ENCODE measurements at regions not wholly inside any gene's neighbourhood (a gene's known extent, or its start where the extent isn't known, plus 50 kb on each side); places are given as distances from the start of the nearest gene placed in this dataset.

GRCh38 chr5:77843570-77844372, 67.6 kb upstream of the TBCA start:
- no peaks in the 10 kb centered on the region for H3K36me3 ChIP-seq (ENCODE audit: control insufficient read depth in 2 of 3, insufficient read depth in 3 of 3, low read length in 3 of 3)
- H3K27me3 Mint-ChIP-seq = peaks cover 51 to 84% (median 63%) of the 10 kb centered on the region in 5 donors
- H3K27me3 ChIP-seq (ENCODE audit: control insufficient read depth in 2 of 2, insufficient read depth in 2 of 2, low read length in 2 of 2) = peaks cover 0 to 7% of the 10 kb centered on the region in 2 donors
- no peak overlapping the region for H3K27ac ChIP-seq (ENCODE audit: low read depth, low read length)
- H3K9me3 ChIP-seq (ENCODE audit: control insufficient read depth in 2 of 3, low read length in 3 of 3) = no peaks in the 10 kb centered on the region
- peak overlapping the region; percentile 4 to 86 (median 76) for H3K4me3 Mint-ChIP-seq
- no peak overlapping the region for H3K27ac Mint-ChIP-seq
- ChIA-PET POLR2A (no interaction called here), CTCF (no interaction called here)
- DNase-seq (no peak), ATAC-seq (no peak)
- peak overlapping the region; percentile 39 for H3K4me3 ChIP-seq (ENCODE audit: low read length)
- H3K36me3 Mint-ChIP-seq = no peaks in the 10 kb centered on the region
- peaks cover 4 to 13% (median 9%) of the 10 kb centered on the region in 7 donors for H3K4me1 Mint-ChIP-seq
- peaks cover 0 to 2% (median 0%) of the 10 kb centered on the region in 11 donors for H3K9me3 Mint-ChIP-seq
- intact Hi-C loops (cut with micrococcal nuclease) = no loop called here
- no peaks in the 10 kb centered on the region for H3K4me1 ChIP-seq (ENCODE audit: control insufficient read depth in 2 of 2, insufficient read depth in 2 of 2, low read length in 2 of 2)

- peaks cover 4 to 13% (median 9%) of the 10 kb centered on the region in 7 donors for H3K4me1 Mint-ChIP-seq
- peaks cover 51 to 76% (median 52%) of the 10 kb centered on the region in 5 donors for H3K27me3 Mint-ChIP-seq
- H3K36me3 Mint-ChIP-seq = no peaks in the 10 kb centered on the region
- H3K4me3 Mint-ChIP-seq = no peak overlapping the region
- POLR2A ChIA-PET = no interaction called here
- Histone ChIP-seq H3K4me1 (ENCODE audit: control insufficient read depth in 2 of 2, insufficient read depth in 2 of 2, low read length in 2 of 2) (no peaks in the 10 kb centered on the region), H3K27ac (ENCODE audit: low read depth, low read length) (no peak overlapping the region), H3K27me3 (ENCODE audit: control insufficient read depth in 2 of 2, insufficient read depth in 2 of 2, low read length in 2 of 2) (peaks cover 0 to 7% of the 10 kb centered on the region in 2 donors), H3K4me3 (ENCODE audit: low read length) (no peak overlapping the region), H3K36me3 (ENCODE audit: control insufficient read depth in 2 of 3, insufficient read depth in 3 of 3, low read length in 3 of 3) (no peaks in the 10 kb centered on the region), H3K9me3 (ENCODE audit: control insufficient read depth in 2 of 3, low read length in 3 of 3) (no peaks in the 10 kb centered on the region)
- intact Hi-C loops (cut with micrococcal nuclease) = no loop called here
- no peak for DNase-seq
- ATAC-seq = no peak
- H3K27ac Mint-ChIP-seq = no peak overlapping the region
- CTCF ChIA-PET = no interaction called here
- H3K9me3 Mint-ChIP-seq = no peaks in the 10 kb centered on the region
Measured at GRCh38 chr5:77842243-77842642, 66.1 kb upstream of the TBCA start.

DNA sequence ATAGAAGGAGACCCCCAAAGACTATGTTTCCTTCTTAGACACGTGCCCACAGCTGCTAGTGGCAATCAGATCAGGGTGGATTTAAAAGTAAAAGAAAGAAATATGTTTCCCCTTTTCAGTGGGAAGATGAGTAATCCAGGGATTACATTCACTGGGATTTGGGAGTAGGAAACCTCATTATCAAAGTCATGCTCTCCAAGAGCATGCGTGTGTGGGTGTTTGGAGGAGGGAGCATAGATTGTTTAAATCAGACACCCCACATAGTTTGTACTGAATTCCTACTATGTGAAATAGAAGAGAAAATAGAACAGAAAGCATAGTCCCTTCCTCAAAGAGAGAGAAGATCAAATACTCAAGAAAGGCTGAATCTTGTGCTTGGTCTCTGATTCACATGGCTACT, 65.5 kb upstream of the TBCA start:
- ATAC-seq = no peak
- H3K27ac Mint-ChIP-seq = no peak overlapping the region
- CTCF ChIA-PET = no interaction called here
- H3K9me3 Mint-ChIP-seq = no peaks in the 10 kb centered on the region
- Histone ChIP-seq H3K27ac (ENCODE audit: low read depth, low read length) (no peak overlapping the region), H3K27me3 (ENCODE audit: control insufficient read depth in 2 of 2, insufficient read depth in 2 of 2, low read length in 2 of 2) (peaks cover 0 to 7% of the 10 kb centered on the region in 2 donors), H3K4me3 (ENCODE audit: low read length) (no peak overlapping the region), H3K4me1 (ENCODE audit: control insufficient read depth in 2 of 2, insufficient read depth in 2 of 2, low read length in 2 of 2) (no peaks in the 10 kb centered on the region), H3K36me3 (ENCODE audit: control insufficient read depth in 2 of 3, insufficient read depth in 3 of 3, low read length in 3 of 3) (no peaks in the 10 kb centered on the region), H3K9me3 (ENCODE audit: control insufficient read depth in 2 of 3, low read length in 3 of 3) (no peaks in the 10 kb centered on the region)
- peaks cover 44 to 74% (median 53%) of the 10 kb centered on the region in 5 donors for H3K27me3 Mint-ChIP-seq
- H3K4me3 Mint-ChIP-seq = no peak overlapping the region
- POLR2A ChIA-PET = no interaction called here
- DNase-seq = no peak
- intact Hi-C loops (cut with micrococcal nuclease) = no loop called here
- peaks cover 4 to 13% (median 9%) of the 10 kb centered on the region in 7 donors for H3K4me1 Mint-ChIP-seq
- no peaks in the 10 kb centered on the region for H3K36me3 Mint-ChIP-seq

GRCh38 chr5:77840930-77841329, 64.8 kb upstream of the TBCA start:
- Mint-ChIP-seq H3K27ac (no peak overlapping the region), H3K4me1 (peaks cover 4 to 13% (median 9%) of the 10 kb centered on the region in 7 donors), H3K27me3 (peaks cover 40 to 74% (median 51%) of the 10 kb centered on the region in 5 donors), H3K4me3 (no peak overlapping the region), H3K9me3 (no peaks in the 10 kb centered on the region), H3K36me3 (no peaks in the 10 kb centered on the region)
- Histone ChIP-seq H3K27ac (ENCODE audit: low read depth, low read length) (no peak overlapping the region), H3K27me3 (ENCODE audit: control insufficient read depth in 2 of 2, insufficient read depth in 2 of 2, low read length in 2 of 2) (peaks cover 0 to 7% of the 10 kb centered on the region in 2 donors), H3K9me3 (ENCODE audit: control insufficient read depth in 2 of 3, low read length in 3 of 3) (no peaks in the 10 kb centered on the region), H3K4me1 (ENCODE audit: control insufficient read depth in 2 of 2, insufficient read depth in 2 of 2, low read length in 2 of 2) (no peaks in the 10 kb centered on the region), H3K36me3 (ENCODE audit: control insufficient read depth in 2 of 3, insufficient read depth in 3 of 3, low read length in 3 of 3) (no peaks in the 10 kb centered on the region), H3K4me3 (ENCODE audit: low read length) (no peak overlapping the region)
- ATAC-seq (no peak), DNase-seq (no peak)
- CTCF ChIA-PET = no interaction called here
- intact Hi-C loops (cut with micrococcal nuclease) = no loop called here
- POLR2A ChIA-PET = no interaction called here

DNA sequence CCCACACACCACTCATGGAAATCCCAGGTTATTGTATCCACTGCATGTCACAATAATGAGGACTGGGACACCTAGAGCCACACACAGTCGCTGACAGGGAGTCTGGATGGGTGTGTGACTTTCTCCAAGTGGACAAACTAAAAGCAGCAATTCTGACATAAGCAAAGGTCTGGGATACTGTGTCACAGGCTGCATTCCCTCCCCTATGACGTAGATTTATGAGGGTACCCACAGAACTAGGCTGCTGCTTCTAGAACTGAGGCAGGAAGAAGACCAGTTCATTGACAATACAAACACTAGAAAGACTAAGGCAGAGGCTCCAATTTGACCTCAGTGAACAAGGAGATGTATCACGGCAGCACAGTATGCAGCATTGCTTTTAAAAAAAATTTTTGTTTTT, 63.6 kb upstream of the TBCA start:
- H3K4me1 Mint-ChIP-seq = peaks cover 4 to 6% (median 4%) of the 10 kb centered on the region in 7 donors
- Histone ChIP-seq H3K9me3 (ENCODE audit: control insufficient read depth in 2 of 3, low read length in 3 of 3) (no peaks in the 10 kb centered on the region), H3K27me3 (ENCODE audit: control insufficient read depth in 2 of 2, insufficient read depth in 2 of 2, low read length in 2 of 2) (peaks cover 0 to under 1% of the 10 kb centered on the region in 2 donors), H3K27ac (ENCODE audit: low read depth, low read length) (no peak overlapping the region), H3K4me3 (ENCODE audit: low read length) (no peak overlapping the region), H3K36me3 (ENCODE audit: control insufficient read depth in 2 of 3, insufficient read depth in 3 of 3, low read length in 3 of 3) (no peaks in the 10 kb centered on the region), H3K4me1 (ENCODE audit: control insufficient read depth in 2 of 2, insufficient read depth in 2 of 2, low read length in 2 of 2) (no peaks in the 10 kb centered on the region)
- ChIA-PET CTCF (no interaction called here), POLR2A (no interaction called here)
- ATAC-seq (no peak), DNase-seq (no peak)
- intact Hi-C loops (cut with micrococcal nuclease) = no loop called here
- no peaks in the 10 kb centered on the region for H3K36me3 Mint-ChIP-seq
- peaks cover 29 to 63% (median 42%) of the 10 kb centered on the region in 5 donors for H3K27me3 Mint-ChIP-seq
- H3K9me3 Mint-ChIP-seq = no peaks in the 10 kb centered on the region
- no peak overlapping the region for H3K27ac Mint-ChIP-seq
- no peak overlapping the region for H3K4me3 Mint-ChIP-seq

DNA sequence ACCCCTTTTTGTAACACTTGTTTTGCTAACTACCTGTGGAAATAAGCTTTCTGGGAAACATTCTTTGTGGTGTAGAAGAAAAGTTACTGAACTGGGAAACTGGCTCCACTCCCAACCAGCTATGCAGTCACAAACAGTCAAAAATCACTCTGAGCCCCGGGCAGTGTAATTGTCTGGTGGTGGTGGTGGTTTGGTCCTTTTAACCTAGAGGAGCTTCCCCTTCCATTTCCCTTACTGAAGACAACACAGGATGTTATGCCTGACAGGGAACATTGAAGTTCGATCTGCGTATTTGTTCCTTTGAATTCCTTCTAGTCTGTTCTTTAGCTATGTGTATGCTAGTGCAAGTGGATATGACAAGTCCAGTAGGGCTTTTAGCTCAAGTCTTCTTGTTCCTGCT, 56.8 kb upstream of the TBCA start:
- DNase-seq (no peak), ATAC-seq (no peak)
- H3K27me3 Mint-ChIP-seq = peaks cover 11 to 42% (median 31%) of the 10 kb centered on the region in 5 donors
- POLR2A ChIA-PET = no interaction called here
- Histone ChIP-seq H3K4me1 (ENCODE audit: control insufficient read depth in 2 of 2, insufficient read depth in 2 of 2, low read length in 2 of 2) (no peaks in the 10 kb centered on the region), H3K27me3 (ENCODE audit: control insufficient read depth in 2 of 2, insufficient read depth in 2 of 2, low read length in 2 of 2) (no peaks in the 10 kb centered on the region), H3K9me3 (ENCODE audit: control insufficient read depth in 2 of 3, low read length in 3 of 3) (no peaks in the 10 kb centered on the region), H3K27ac (ENCODE audit: low read depth, low read length) (no peak overlapping the region), H3K36me3 (ENCODE audit: control insufficient read depth in 2 of 3, insufficient read depth in 3 of 3, low read length in 3 of 3) (no peaks in the 10 kb centered on the region), H3K4me3 (ENCODE audit: low read length) (no peak overlapping the region)
- no peak overlapping the region for H3K4me3 Mint-ChIP-seq
- intact Hi-C loops (cut with micrococcal nuclease) = no loop called here
- H3K4me1 Mint-ChIP-seq = no peaks in the 10 kb centered on the region
- H3K27ac Mint-ChIP-seq = no peak overlapping the region
- H3K36me3 Mint-ChIP-seq = no peaks in the 10 kb centered on the region
- H3K9me3 Mint-ChIP-seq = no peaks in the 10 kb centered on the region
- CTCF ChIA-PET = no interaction called here

GRCh38 chr5:77832166-77832770, 56.1 kb upstream of the TBCA start:
- Mint-ChIP-seq H3K36me3 (no peaks in the 10 kb centered on the region), H3K4me3 (no peak overlapping the region), H3K9me3 (no peaks in the 10 kb centered on the region), H3K27me3 (peaks cover 14 to 43% (median 31%) of the 10 kb centered on the region in 5 donors), H3K4me1 (no peaks in the 10 kb centered on the region), H3K27ac (no peak overlapping the region)
- Histone ChIP-seq H3K4me1 (ENCODE audit: control insufficient read depth in 2 of 2, insufficient read depth in 2 of 2, low read length in 2 of 2) (no peaks in the 10 kb centered on the region), H3K36me3 (ENCODE audit: control insufficient read depth in 2 of 3, insufficient read depth in 3 of 3, low read length in 3 of 3) (no peaks in the 10 kb centered on the region), H3K4me3 (ENCODE audit: low read length) (no peak overlapping the region), H3K27me3 (ENCODE audit: control insufficient read depth in 2 of 2, insufficient read depth in 2 of 2, low read length in 2 of 2) (no peaks in the 10 kb centered on the region), H3K9me3 (ENCODE audit: control insufficient read depth in 2 of 3, low read length in 3 of 3) (no peaks in the 10 kb centered on the region), H3K27ac (ENCODE audit: low read depth, low read length) (no peak overlapping the region)
- CTCF ChIA-PET = no interaction called here
- POLR2A ChIA-PET = no interaction called here
- intact Hi-C loops (cut with micrococcal nuclease) = no loop called here
- no peak for DNase-seq
- no peak for ATAC-seq

Measured in naive thymus-derived CD4-positive, alpha-beta T cell (primary cell).